ENCODE measurements at regions not wholly inside any gene's neighbourhood (a gene's known extent, or its start where the extent isn't known, plus 50 kb on each side); places are given as distances from the start of the nearest gene placed in this dataset.

DNA sequence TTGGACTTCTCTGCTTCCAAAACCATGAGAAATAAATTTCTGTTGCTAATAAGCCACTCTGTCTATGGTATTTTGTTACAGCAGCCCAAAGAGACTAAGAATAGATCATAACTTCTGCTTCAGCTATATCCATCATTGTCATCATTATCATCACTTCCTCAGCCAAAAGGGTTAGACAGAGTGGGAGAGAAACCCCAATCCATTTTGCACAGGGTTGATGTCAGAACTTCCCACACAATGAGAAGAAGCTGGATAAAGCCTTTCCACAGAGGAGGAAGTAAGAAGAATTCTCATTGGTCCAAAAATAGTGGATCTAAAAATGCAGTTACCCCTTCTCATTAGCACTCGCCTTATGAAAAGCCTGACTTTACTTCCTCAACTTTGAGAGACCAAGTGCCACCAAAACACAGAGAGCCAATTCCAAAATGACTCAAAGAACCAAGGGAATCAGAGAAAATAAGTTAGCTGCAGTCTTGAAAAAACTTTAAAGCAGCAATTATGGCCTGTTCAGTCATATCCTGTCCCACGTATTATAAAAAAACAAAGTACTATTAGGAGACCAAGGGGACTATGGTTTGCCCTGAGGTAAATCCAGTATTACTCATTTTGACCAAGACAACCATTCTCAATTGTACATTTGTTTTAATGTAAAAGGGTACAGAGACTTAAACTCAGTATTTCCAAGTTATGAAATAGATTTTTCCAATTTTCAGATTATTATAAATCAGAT, 80.2 kb downstream of the WNT5A start:
- intact Hi-C loops (cut with DNase I), result no loop called here
- no peak for DNase-seq
- H3K36me3 ChIP-seq, result no peaks in the 10 kb centered on the region
- H3K27ac ChIP-seq, result no peak overlapping the region
- no peak overlapping the region for H3K4me3 ChIP-seq
- H3K9me3 ChIP-seq, result peaks cover 0 to 15% of the 10 kb centered on the region in 2 donors
- no peak for ATAC-seq
- TF ChIP-seq CTCF (IDR thresholded peaks at IDR 0.05), result no peak
- H3K4me1 ChIP-seq, result no peaks in the 10 kb centered on the region
- no peaks in the 10 kb centered on the region for H3K27me3 ChIP-seq

DNA sequence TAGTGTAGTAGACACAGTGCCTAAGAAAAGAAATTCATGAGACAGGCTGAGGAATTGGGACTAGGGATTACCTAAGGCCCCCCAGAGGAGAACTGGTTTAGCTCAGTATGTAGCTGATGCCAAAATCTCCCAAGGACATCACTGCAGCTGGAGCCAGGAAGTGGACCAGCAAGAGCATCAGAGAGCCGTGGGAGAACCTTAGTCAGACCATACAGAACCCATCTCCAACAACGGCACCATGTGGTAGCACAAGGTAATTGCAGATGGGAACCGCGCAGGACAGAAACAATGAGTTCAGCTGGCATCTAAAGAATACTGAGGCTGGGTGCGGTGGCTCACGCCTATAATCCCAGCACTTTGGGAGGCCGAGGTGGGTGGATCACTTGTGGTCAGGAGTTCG, 81.7 kb downstream of the WNT5A start:
- Histone ChIP-seq H3K4me3 (no peak overlapping the region), H3K4me1 (no peaks in the 10 kb centered on the region), H3K9me3 (peaks cover 0 to 15% of the 10 kb centered on the region in 2 donors), H3K36me3 (no peaks in the 10 kb centered on the region), H3K27ac (no peak overlapping the region), H3K27me3 (no peaks in the 10 kb centered on the region)
- intact Hi-C loops (cut with DNase I), result no loop called here
- peak; percentile 67 for ATAC-seq
- TF ChIP-seq CTCF (IDR thresholded peaks at IDR 0.05), result no peak
- DNase-seq, result no peak

GRCh38 chr3:55402886-55403609, 84.1 kb downstream of the WNT5A start:
- Histone ChIP-seq H3K4me1 (no peaks in the 10 kb centered on the region), H3K9me3 (peaks cover 0 to 15% of the 10 kb centered on the region in 2 donors), H3K36me3 (no peaks in the 10 kb centered on the region), H3K27ac (no peak overlapping the region), H3K4me3 (no peak overlapping the region), H3K27me3 (no peaks in the 10 kb centered on the region)
- DNase-seq, result no peak
- no peak for TF ChIP-seq CTCF (IDR thresholded peaks at IDR 0.05)
- intact Hi-C loops (cut with DNase I), result no loop called here
- ATAC-seq, result peak; percentile 41

DNA sequence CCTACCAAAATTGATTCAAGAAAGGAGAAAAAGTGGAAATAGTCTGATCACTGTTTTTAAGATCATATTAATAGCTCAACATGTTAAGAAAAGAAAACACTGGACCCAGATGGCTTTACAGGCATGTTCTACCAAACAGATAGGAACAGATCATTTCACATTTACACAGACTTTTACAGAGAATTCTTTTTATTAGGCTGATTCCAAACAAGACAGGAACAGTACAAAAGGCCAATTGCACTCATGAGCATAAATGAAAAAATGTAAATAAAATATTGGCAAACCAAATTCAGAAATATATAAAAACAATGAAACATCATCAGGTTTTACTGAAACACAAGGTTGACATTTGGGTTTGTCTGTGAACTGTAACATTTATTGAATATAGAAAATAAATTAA, 106.5 kb downstream of the WNT5A start:
- DNase-seq, result no peak
- Histone ChIP-seq H3K27me3 (no peaks in the 10 kb centered on the region), H3K27ac (no peak overlapping the region), H3K9me3 (no peaks in the 10 kb centered on the region), H3K4me1 (no peaks in the 10 kb centered on the region), H3K4me3 (no peak overlapping the region), H3K36me3 (no peaks in the 10 kb centered on the region)
- intact Hi-C loops (cut with DNase I), result no loop called here
- ATAC-seq, result no peak
- TF ChIP-seq CTCF (IDR thresholded peaks at IDR 0.05), result no peak

DNA sequence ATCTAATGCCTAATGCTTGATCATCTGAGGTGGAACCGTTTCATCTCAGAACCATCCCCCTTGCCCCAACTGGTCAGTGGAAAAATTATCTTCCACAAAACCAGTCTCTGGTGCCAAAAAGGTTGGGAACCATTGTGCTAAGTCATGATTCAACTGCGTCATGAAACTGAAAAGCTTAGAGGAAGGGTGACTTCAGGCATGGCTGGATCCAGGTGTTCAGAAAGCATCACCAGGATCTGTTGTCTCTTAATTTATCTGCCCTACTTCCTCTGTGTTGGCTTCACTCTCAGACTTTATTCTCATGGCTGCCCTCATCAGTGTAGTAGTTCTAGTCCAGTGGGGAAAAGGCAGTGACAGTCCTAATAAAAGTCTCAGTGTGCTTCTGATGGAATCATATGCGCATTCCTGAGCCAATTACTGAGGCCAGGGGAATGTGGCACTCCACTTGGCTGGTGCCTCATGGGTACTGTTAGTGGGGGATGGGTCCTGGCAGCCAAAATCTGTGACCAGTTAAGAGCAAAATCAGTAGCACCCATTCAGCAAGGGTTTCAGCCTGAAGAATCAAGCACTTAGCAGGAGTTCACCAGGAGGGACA, 110.3 kb downstream of the WNT5A start:
- no peak for TF ChIP-seq CTCF (IDR thresholded peaks at IDR 0.05)
- DNase-seq, result no peak
- intact Hi-C loops (cut with DNase I), result no loop called here
- Histone ChIP-seq H3K9me3 (peaks cover 0 to 5% of the 10 kb centered on the region in 2 donors), H3K36me3 (no peaks in the 10 kb centered on the region), H3K27ac (no peak overlapping the region), H3K4me3 (no peak overlapping the region), H3K27me3 (no peaks in the 10 kb centered on the region), H3K4me1 (no peaks in the 10 kb centered on the region)
- ATAC-seq, result no peak
